ENCODE measurements at regions not wholly inside any gene's neighbourhood (a gene's known extent, or its start where the extent isn't known, plus 50 kb on each side); places are given as distances from the start of the nearest gene placed in this dataset.

DNA sequence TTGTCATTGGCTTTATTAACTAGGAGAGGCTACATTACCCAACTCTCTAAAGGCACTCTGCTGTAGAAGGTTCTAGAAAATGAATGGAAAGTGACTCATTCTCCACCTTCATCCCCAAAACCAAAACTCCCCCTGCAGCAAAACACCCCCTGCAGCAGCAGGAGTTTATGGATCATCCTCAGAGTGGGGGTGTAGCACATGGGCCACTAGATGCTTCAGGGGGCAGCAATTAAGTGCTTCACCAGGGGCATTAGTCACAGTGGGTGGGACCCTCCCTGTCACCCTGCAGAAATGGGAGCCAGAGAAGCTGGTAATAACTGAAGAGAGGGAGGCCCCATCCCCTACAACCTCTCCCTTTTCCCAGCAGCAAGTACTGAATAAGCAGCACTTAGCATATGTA lies 64.5 kb upstream of the MED4 start:
- TF ChIP-seq, protein P1, sequence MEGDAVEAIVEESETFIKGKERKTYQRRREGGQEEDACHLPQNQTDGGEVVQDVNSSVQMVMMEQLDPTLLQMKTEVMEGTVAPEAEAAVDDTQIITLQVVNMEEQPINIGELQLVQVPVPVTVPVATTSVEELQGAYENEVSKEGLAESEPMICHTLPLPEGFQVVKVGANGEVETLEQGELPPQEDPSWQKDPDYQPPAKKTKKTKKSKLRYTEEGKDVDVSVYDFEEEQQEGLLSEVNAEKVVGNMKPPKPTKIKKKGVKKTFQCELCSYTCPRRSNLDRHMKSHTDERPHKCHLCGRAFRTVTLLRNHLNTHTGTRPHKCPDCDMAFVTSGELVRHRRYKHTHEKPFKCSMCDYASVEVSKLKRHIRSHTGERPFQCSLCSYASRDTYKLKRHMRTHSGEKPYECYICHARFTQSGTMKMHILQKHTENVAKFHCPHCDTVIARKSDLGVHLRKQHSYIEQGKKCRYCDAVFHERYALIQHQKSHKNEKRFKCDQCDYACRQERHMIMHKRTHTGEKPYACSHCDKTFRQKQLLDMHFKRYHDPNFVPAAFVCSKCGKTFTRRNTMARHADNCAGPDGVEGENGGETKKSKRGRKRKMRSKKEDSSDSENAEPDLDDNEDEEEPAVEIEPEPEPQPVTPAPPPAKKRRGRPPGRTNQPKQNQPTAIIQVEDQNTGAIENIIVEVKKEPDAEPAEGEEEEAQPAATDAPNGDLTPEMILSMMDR (IDR thresholded peaks at IDR 0.05): no peak
- TF ChIP-seq POLR2A (IDR thresholded peaks at IDR 0.05): no peak

All from uterus (tissue), 2 donors.